Left ventricle myocardium inferior (tissue), 1 donor: ENCODE measurements at regions not wholly inside any gene's neighbourhood (a gene's known extent, or its start where the extent isn't known, plus 50 kb on each side); places are given as distances from the start of the nearest gene placed in this dataset.

Experiments used
- DNase-seq: peaks from one replicate; pipeline ENCODE4 v3.0.0-alpha.2; 2020
- H3K27ac ChIP-seq: fragments of 200-600 bp; replicated peaks from 2 replicates; pipeline ENCODE4 v1.8.0; 2021
- H3K27me3 ChIP-seq: fragments of 200-600 bp; 2 replicates; pipeline ENCODE4 v1.8.0; 2021; ENCODE audit warnings: low read depth
- H3K36me3 ChIP-seq: fragments of 200-600 bp; 2 replicates; pipeline ENCODE4 v1.8.0; 2021
- H3K4me1 ChIP-seq: fragments of 200-600 bp; 2 replicates; pipeline ENCODE4 v1.8.0; 2021
- H3K4me3 ChIP-seq: fragments of 200-600 bp; 2 replicates; pipeline ENCODE4 v1.8.0; 2021; ENCODE audit warnings: mild to moderate bottlenecking, moderate library complexity
- H3K9me3 ChIP-seq: fragments of 200-600 bp; replicated peaks from 2 replicates; pipeline ENCODE4 v1.8.0; 2021
- CTCF ChIP-seq: fragments of 200-600 bp; IDR thresholded peaks from 2 replicates; pipeline ENCODE4 v1.8.0; 2021; ENCODE audit warnings: antibody characterized with exemption, mild to moderate bottlenecking, borderline replicate concordance
- intact Hi-C: fragments of 100-400 bp; cut with micrococcal nuclease; formaldehyde crosslinking; loops from one replicate; pipeline ENCODE4 v1.11.0; 2022
- donor health status: DM: no; HTN: yes; CAD: no; lungs with severe emphysema.

GRCh38 chr10:21427804-21428481 lies 97.5 kb downstream of the SKIDA1 start:
- Histone ChIP-seq H3K9me3 (peaks cover 19% of the 10 kb centered on the region), H3K4me1 (no peaks in the 10 kb centered on the region), H3K27me3 (no peaks in the 10 kb centered on the region), H3K27ac (no peak overlapping the region), H3K36me3 (no peaks in the 10 kb centered on the region), H3K4me3 (no peak overlapping the region)
- TF ChIP-seq CTCF = no peak
- no peak for DNase-seq
- intact Hi-C loops = no loop called here

GRCh38 chr10:21424459-21424861 lies 101.0 kb downstream of the SKIDA1 start:
- H3K4me1 ChIP-seq = no peaks in the 10 kb centered on the region
- H3K9me3 ChIP-seq = peaks cover 19% of the 10 kb centered on the region
- no peak overlapping the region for H3K4me3 ChIP-seq
- intact Hi-C loops = no loop called here
- H3K36me3 ChIP-seq = no peaks in the 10 kb centered on the region
- DNase-seq = no peak
- H3K27ac ChIP-seq = no peak overlapping the region
- TF ChIP-seq CTCF = no peak
- H3K27me3 ChIP-seq = no peaks in the 10 kb centered on the region

- H3K4me1 ChIP-seq = no peaks in the 10 kb centered on the region
- no peak overlapping the region for H3K4me3 ChIP-seq
These were observed 101.6 kb downstream of the SKIDA1 start for GRCh38 chr10:21423850-21424249.

GRCh38 chr10:21423338-21423737 lies 102.1 kb downstream of the SKIDA1 start:
- TF ChIP-seq CTCF = no peak
- H3K27ac ChIP-seq = no peak overlapping the region
- H3K4me3 ChIP-seq = no peak overlapping the region
- H3K27me3 ChIP-seq = no peaks in the 10 kb centered on the region
- no peak for DNase-seq
- intact Hi-C loops = no loop called here
- H3K4me1 ChIP-seq = no peaks in the 10 kb centered on the region
- peaks cover 19% of the 10 kb centered on the region for H3K9me3 ChIP-seq
- H3K36me3 ChIP-seq = no peaks in the 10 kb centered on the region

More at GRCh38 chr10:21423850-21424249, 101.6 kb downstream of the SKIDA1 start:
- Histone ChIP-seq H3K9me3 (peaks cover 19% of the 10 kb centered on the region), H3K27me3 (no peaks in the 10 kb centered on the region), H3K36me3 (no peaks in the 10 kb centered on the region), H3K27ac (no peak overlapping the region)
- intact Hi-C loops = no loop called here
- no peak for TF ChIP-seq CTCF
- no peak for DNase-seq

- TF ChIP-seq CTCF = no peak
- DNase-seq = no peak
- Histone ChIP-seq H3K27me3 (no peaks in the 10 kb centered on the region), H3K4me3 (no peak overlapping the region), H3K36me3 (no peaks in the 10 kb centered on the region), H3K9me3 (peaks cover 6% of the 10 kb centered on the region), H3K27ac (no peak overlapping the region), H3K4me1 (no peaks in the 10 kb centered on the region)
- intact Hi-C loops = no loop called here
These were observed 103.7 kb downstream of the SKIDA1 start for GRCh38 chr10:21421794-21422193.
